ENCODE measurements at regions not wholly inside any gene's neighbourhood (a gene's known extent, or its start where the extent isn't known, plus 50 kb on each side); places are given as distances from the start of the nearest gene placed in this dataset.

DNA sequence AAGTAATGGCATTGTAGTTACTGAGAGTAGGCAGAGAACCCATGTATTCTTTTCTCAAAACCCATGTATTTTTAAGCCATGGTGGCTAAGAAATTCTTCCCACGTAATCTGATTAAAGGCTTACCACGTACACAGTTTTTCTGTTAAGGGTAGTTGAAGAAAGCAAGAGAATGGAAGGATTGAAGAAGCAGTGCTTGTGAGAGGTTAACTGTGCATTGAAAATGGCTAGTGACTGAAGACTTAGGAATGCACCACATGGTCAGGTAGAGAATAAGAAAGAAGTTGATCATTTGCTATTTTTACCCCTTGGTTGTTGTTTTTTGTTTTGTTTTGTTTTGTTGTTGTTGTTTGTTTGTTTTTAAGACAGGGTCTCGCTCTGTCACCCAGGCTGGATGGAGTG, 178.9 kb upstream of the SNX7 start:
- DNase-seq (ENCODE audit: low read depth in 2 of 2) = no peak

DNA sequence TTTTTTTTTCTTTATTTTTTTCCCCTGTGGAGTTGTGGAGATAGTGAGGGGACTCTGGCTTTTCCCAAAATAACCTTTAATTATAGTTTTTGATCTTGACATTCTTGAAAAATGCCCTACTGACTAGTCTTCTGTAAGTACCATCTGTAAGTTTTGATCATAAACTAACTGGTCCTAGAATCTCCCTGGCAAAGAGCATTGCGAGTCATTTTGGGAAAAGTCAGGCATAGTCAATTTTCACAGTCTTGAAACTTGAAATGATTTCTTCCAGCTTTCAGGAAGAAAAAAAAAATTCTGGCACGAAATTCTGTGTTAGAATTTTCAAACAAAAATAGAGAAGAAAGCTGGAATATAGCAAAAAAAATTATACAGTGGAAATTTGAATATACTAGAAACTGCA, 181.2 kb upstream of the SNX7 start:
- no peak for DNase-seq (ENCODE audit: low read depth in 2 of 2)

DNA sequence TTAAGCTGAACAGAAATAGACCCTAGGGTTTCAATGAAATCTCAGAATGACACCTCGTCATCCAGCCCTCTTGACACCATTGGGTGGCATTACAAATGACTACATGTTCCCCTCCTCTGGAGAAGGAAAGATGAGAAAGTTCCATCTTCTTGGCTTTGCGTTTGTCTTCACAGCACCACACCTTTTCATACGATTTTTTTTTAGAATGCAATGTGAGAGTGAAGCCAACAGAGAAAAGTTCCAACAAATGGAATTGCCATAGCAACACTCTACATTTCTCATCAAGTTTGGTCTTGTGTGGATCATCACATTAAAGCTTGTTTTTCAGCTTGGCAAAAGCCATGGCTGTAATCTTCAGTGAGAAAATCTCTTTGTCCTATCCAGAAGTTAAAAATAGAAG, 183.4 kb upstream of the SNX7 start:
- DNase-seq (ENCODE audit: low read depth in 2 of 2) = no peak

DNA sequence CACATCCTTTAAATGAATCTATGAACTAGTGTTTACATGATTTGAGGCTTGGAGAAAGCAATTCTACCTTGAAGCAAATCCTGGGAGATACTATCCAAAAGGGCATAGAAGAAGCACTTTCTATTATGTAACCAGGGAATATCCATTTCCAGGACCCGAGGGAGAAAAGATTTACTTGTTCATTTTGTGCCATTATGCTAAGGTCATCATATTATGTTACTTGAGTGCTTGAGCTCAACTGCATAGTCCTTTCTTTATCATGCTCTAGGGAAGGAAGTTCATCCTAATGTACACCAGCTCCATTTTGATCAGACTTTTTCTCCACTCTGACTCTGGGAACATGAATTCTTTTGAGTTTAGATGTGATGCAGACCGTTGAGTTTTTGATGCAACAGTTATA, 188.6 kb upstream of the SNX7 start:
- DNase-seq (ENCODE audit: low read depth in 2 of 2) = no peak

DNA sequence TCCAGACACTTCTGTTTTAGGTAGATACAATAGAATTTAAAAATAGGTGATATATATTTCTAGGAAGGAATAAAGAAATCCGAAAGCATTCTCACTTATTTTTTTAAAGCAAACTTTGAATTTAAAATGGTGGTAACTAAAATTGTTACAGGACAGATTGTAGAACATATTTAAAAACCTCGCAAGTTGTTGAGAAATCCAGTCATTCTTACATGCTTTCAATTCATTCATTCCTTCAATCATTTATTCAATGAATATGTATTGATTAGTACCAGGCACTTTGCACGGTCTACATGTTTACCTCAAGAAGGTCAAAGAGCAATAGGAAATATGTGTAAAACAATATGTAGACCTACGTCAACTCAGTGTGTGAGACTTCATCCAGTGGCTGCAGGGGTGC, 189.9 kb upstream of the SNX7 start:
- no peak for DNase-seq (ENCODE audit: low read depth in 2 of 2)

DNA sequence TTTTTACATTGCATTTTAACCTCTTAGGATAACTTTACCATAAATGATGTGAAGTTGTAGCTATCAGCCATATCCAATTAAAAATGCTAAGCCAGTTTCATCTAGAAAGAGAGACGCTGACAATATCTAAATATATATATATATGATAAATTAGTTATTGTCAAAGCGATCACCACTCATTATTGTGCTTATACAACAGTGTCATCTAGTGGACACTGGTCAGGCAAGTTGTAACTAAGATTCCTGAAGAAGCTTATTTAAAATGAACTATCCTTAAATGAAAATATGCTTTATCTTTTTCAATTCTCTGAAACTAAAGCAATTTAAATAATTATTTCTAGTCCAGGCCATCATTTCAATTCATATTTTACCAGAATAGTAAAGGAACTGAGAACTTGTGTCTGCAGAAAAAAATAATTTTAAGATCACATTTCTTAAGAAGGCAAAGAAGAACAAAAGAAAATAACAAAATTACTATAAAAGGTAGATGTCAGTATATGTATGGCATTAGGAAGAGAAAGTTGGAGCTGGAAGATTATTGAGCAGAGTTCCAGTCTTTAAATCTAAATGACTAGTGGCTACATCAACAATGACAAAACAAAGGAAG, 193.3 kb upstream of the SNX7 start:
- no peak for DNase-seq (ENCODE audit: low read depth in 2 of 2)

DNA sequence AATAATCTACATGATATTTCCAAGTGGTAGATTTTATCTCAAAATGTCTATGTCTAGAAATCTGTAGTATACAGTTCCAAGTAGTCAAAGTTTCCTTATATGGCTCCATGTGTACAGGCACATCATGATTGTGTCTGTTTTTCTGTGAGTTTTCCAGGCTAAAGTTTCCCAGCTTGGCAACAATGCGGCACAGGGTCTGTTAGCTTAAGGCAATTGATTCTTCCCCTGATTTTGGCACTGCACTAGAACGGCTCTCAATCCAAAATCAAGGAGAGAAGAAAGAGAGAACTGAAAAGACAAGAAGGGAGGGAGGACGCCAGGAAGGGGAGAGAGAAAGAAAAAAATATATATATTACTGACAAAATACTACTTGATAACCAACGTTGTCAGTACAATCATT, 193.9 kb upstream of the SNX7 start:
- no peak for DNase-seq (ENCODE audit: low read depth in 2 of 2)

DNA sequence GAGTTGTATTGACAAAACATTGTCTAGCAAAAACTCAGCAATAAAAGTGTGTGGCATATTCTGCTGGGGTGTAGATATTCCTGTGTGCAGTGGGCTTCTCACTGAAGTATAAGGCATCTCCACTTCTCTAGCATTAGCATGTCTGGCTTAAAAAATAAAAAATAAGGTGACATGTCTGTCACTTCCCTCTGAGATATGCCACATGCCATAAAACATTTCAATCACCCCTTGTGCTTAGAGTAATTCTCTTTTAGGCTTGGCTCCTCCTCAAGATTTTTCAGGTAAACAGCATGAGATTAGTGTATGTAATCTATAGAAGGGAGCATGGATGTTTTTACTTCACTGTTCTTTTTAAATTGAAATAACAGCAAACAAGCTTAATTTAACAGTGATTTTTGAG, 194.4 kb upstream of the SNX7 start:
- no peak for DNase-seq (ENCODE audit: low read depth in 2 of 2)

DNA sequence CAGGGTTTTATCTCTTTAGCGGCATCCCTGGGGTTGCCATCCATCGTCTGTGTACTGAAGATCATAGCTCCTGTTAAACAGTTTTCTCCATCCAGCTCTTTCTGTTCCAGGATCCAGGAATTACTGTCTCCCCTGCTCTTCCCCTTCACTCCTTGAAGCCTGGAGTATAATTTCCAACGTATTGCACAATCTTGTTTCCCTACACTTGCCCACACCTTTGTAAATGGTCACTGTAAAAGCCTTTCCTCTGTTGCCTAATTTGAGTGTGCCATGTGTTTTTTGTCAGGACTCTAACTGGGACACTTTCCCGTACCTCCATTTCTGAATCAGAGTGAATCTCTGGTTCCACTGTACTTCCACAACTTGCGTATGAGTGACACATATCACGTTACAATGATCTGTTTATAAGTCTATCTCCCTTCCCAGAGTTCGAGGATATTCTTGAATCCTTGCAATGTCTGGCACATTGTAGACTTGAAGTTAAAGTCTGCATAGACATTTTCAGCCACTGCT, 199.6 kb upstream of the SNX7 start:
- no peak for DNase-seq (ENCODE audit: low read depth in 2 of 2)

DNA sequence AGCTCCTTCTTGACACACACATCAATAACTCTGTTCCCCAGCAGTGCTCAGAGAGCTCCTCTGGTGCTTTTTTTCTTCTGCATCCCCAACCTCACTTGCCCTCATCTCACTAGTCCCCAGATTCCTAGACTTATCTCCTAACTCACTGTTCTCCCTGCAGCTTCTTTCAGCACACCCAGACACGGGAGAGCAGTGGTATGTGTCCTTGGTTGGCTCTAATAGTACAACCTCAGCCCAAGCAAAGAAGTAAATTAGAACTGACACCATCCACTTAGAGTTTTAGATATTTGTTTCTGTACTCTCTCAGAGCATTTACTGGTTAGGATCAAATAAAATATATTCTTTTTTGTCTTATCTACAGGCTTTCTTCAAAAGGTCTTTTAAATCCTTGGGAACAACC, 201.4 kb upstream of the SNX7 start:
- DNase-seq (ENCODE audit: low read depth in 2 of 2) = no peak

DNA sequence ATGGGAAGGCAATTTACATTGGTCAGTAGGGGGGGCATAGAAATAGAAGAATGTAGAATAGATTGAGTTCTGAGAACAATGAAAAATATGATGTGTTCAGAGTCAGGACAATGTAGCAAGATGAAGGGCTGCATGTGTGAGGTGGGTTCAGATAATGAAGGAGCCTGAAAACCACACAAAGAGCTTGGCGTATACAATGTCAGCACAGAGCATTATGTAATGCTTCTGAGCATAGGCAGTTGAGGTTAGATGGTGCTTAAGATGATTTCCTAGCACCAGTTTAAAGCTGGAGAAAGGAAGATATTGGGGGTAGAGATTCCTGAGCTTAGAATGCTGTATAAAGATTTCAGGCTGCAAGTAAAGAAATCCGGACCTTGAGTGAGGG, 202.0 kb upstream of the SNX7 start:
- DNase-seq (ENCODE audit: low read depth in 2 of 2) = no peak

DNA sequence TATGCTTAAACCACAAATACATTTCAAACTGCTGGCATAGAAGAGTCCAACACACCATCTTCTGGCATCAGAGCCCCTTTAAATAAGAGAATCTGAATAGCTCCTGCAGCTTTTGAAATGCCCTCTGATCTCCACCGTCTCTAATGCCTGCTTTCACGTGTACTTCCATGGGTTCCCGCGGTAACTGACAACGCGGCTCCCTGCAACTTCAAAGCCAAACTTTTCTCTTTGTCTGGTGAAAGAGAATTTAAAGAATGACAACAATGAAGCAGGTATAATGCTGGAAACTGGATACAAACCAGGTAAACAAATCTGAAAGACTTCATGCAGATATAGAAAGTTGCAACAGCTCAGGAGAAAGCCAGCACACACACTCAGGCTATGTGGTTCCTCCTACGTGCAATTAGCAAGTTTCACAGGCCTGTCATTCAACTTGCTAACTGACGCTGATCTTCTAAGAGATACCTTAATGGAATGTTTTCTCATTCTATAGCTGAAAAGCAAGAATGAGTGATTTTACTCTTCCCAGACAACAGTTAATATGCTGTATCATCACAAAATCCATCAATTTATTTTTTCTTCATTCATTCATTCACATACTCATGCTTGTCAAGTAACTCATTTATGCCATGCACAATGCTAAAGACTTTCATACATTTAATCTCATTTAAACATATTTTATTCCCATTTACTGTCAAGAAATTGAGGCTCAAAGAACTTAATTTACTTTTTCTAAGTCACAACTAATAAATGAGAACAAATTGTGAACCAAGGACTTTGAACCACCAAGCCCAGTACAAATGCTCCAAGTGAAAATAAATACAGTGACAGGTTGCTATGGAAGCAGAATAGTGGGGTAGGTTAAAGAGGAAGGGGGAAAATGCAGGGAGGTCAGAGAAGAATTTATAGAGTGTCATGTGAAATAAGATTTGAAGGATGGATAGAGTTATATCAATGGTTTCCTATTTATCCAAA, 202.7 kb upstream of the SNX7 start:
- no peak for DNase-seq (ENCODE audit: low read depth in 2 of 2)

DNA sequence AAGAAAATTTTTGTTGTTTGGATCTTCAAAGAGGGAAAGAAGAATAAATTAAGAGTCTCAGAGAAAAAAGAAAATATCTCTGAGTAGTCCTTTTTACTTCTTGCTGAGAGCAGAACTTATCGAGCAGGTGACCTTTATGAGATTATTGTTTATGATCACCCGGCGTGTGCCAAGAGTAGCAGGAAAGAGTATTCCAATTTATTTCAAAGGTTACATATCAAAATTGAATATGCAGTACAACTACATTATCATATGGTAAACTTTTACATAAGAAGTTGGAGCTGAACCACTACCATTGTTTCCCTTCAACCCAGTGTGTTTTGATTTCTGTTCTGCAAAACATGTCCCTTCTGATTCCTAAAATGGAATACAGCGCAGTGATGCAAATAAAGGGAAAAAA, 204.3 kb upstream of the SNX7 start:
- no peak for DNase-seq (ENCODE audit: low read depth in 2 of 2)

DNA sequence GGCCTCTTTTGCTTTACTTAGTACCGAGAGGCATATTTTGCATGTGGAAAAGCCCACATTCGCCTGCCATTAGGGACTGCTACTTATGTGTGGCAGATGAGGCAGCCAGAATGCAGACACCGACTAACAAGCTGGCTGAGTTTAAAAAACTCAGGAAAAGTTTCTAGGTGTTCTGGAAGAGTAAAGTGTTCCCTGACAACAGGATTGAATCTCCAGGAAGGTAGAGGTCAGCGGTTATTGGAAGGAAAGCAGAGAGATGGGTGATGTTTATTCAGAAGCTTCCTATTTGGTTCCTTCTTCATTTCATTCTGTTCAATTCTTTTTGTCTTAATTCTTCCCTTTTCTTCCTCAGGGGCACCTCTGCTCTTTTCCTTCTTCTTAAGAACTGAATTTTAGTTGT, 206.9 kb upstream of the SNX7 start:
- DNase-seq (ENCODE audit: low read depth in 2 of 2) = no peak

DNA sequence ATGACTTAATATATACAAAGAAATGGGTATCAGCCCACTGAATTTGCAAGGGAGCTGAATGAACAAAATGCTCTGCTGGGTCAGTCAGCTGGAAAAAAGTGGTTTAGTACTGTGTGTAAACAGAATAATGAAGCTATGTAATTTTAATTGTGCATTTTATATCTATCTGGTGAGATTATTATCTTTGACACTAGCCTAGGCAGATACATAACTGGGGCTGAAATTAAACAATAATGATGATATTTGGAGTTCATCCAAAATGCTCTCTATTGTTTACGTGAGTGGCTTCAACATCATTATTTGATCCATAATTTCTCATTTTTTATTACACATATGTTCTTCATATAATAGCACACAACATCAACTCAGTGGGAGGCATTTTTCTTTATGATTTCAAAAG, 208.5 kb upstream of the SNX7 start:
- no peak for DNase-seq (ENCODE audit: low read depth in 2 of 2)

DNA sequence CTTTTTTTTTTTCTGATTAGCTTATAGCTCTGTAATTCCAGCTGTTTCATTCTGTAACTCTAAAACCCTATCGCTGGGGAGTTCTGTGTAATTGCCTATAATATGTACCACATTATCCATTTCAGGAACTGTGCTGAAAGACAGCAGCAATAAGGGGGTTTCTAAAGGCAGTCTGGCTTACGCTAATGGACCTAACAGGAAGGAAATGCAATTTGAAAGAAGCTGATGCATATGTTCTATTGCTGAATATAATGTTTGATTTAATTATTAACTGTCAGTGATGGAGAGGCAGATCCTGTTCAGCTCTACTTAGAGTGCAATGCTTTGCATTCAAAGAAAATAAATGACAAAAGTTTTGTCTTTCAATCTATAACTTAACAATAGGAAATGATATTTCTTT, 209.4 kb upstream of the SNX7 start:
- DNase-seq (ENCODE audit: low read depth in 2 of 2) = no peak

DNA sequence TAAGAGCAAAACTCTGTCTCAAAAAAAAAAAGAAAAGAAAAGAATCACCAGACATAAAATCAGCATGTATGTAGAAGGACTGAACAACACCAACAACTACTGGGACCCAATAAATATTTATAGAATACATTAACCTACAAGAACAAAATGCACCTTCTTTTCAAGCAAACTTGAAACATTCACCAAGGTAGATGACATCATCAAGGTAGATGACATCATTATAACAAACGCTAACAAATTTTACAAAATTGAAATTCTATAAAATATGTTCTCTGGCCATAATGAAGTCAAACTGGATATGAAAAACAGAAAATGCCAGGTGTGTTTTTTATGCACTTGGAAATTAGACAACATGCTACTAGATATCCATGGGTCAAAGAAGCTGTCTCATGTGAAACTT, 220.2 kb upstream of the SNX7 start:
- no peak for DNase-seq (ENCODE audit: low read depth in 2 of 2)

DNA sequence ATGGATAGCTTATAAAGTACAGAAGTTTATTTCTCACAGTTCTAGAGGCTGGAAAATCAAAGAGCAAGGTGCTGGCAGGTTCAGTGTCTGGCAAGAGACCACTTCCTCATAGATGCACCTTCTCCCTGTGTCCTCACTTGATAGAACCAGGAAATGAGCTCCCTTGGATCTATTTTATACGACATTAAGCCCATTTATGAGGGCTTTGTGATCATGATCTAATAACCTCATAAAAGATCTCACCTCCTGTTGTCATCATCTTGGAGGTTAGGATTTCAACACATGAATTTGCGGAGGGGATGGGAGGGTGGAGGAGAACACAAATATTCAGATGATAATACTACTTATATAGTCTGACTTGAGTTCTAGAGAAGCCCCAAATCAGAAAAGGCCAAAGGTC, 222.1 kb upstream of the SNX7 start:
- DNase-seq (ENCODE audit: low read depth in 2 of 2) = no peak

DNA sequence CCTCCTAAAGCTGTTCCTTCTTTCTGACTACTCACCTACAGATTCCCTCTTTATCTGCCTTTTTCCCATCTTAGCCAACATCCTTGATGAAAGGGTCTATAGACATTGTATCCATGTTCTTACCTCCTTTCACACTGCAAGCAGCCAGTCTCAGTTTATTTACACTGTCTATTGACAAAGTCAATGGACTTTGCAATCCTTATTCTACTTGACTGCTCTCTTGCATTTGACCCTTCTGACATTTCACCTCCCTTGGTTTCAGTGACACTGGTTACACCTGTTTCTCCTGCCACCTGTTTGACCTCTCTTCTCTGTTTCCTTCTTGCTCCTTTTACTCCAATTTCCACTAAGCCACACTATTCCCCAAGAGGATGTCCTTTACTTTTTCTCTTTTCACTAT, 224.0 kb upstream of the SNX7 start:
- DNase-seq (ENCODE audit: low read depth in 2 of 2) = no peak

DNA sequence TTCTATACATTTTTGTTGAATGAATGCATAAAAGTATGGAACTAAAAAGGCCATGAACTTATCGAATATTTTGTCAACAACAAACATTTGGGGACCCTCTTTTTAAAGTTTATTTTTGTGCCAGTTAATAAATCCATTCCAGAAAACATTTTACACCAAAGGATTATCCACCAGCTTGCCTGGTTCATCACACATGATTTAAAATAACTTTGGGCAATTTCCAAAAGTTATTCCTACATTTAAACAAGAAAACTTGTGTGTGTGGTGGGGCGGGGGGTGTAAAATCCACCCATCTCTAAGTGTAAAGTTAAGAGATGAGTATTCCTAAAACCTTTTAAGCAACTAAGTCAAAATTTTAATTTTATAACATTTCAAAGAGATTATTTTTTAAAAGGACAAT, 224.5 kb upstream of the SNX7 start:
- no peak for DNase-seq (ENCODE audit: low read depth in 2 of 2)

DNA sequence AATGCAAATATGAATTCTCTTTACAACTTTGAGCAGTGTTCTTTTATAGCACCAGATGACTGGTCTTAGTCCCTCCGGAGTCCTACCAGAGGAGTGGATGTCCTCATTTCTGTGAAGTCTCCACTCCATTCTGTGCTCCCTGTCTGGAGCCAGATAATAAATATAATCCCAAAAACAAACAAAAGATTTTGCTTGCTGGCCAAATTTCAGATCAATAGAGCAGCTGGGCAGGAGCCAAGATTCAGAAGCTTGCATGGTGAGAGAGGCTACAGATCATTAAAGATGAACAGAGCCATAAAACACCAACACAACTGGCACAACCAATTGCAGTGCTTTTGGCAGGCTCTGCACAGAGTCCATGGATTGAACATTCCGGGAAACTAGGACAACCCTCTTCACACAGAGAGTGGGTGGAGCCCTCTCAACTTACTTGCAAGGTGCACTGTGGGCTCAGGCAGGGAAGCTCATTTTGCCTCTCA, 231.5 kb upstream of the SNX7 start:
- DNase-seq (ENCODE audit: low read depth in 2 of 2) = no peak

DNA sequence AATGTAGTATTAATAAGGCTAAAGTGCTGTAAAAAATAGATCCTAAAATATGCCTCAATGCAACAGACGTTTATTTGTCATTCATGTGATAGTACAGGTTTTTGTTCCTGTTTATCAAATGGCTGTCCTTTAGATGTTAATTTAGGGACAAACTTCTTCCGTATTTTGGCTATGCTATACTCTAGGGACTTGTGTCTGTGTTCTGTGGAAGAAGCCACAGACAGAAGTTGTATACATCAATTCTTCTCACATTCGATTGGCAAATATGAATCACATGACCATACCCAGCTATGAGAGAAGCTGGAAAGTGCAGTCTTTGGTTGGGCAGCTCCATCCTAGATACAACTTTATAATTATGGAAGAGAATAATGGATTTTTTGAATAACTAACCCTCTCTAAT, 232.7 kb upstream of the SNX7 start:
- no peak for DNase-seq (ENCODE audit: low read depth in 2 of 2)

DNA sequence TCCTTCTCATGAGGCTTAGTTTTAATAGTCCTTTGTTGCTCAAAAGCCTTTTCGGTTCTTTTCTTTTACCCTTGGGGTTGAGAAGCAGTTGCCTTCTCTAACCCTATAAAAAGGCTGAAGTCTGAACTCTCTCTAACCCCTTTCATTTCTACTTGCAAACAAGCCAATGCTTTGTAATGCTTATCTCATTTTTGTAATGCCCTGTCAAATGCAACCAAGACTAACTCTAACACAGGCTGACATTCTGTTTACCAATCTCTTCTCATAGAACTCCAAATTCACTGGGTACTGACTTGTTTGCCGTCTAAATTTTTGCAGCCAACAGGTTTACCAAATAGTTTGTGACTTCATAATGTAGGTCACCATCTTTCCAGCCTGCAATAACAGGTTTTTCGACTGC, 233.9 kb upstream of the SNX7 start:
- DNase-seq (ENCODE audit: low read depth in 2 of 2) = no peak

Data from stimulated activated CD8-positive, alpha-beta memory T cell treated with anti-CD3 and anti-CD28 coated beads, Interleukin-7, amount 100 ng/mL, for 1 hour (primary cell).